H1 (cell line): ENCODE measurements at regions not wholly inside any gene's neighbourhood (a gene's known extent, or its start where the extent isn't known, plus 50 kb on each side); places are given as distances from the start of the nearest gene placed in this dataset.
"Not testable (repeated sequence)": the region's sequence is repeated elsewhere in the genome, so short reads cannot be mapped to it uniquely, and the experiment has no call there.

ENCODE experiments used
- CTCF ChIA-PET: fragments of 300-600 bp; sonication (Branson Sonifier 250); formaldehyde crosslinking; loops from one replicate; lab custom pipeline; 2021; ENCODE audit not compliant: partially characterized antibody; lab: Charles Lee
- POLR2A ChIA-PET: fragments of 300-600 bp; sonication (Branson Sonifier 250); formaldehyde crosslinking; loops from one replicate; lab custom pipeline; 2021; ENCODE audit warnings: inconsistent platforms; ENCODE audit not compliant: partially characterized antibody; lab: Charles Lee
- DNase-seq, 2 experiments: peaks; one replicate each; pipeline versions ENCODE4 v3.0.0 to v3.0.0-alpha.2; 2010 to 2022; ENCODE audit warnings: low spot score in 2 of 2, low read depth in 1 of 2, mixed read lengths in 1 of 2
- FAIRE-seq: peaks from 2 replicates; lab custom pipeline; 2011; peaks lifted over from hg19 to GRCh38; lab: Jason Lieb, UNC
- H2AFZ ChIP-seq: 2 replicates; pipeline ENCODE4 v1.8.1; 2012; ENCODE audit warnings: low read length, inconsistent platforms
- H2AK5ac ChIP-seq: 2 replicates; pipeline ENCODE4 v1.6.1; 2013; ENCODE audit warnings: low read depth, low read length
- H2BK120ac ChIP-seq: replicated peaks from 2 replicates; pipeline ENCODE3; 2013; ENCODE audit warnings: low read depth, low read length, inconsistent platforms
- H2BK12ac ChIP-seq: 2 replicates; pipeline ENCODE4 v1.6.1; 2013; ENCODE audit warnings: low read depth, low read length
- H2BK15ac ChIP-seq: 2 replicates; pipeline ENCODE4 v1.6.1; 2013; ENCODE audit warnings: low read length
- H2BK20ac ChIP-seq: 2 replicates; pipeline ENCODE4 v1.6.1; 2013; ENCODE audit warnings: low read length
- H2BK5ac ChIP-seq: 2 replicates; pipeline ENCODE4 v1.6.1; 2013; ENCODE audit warnings: low read depth, low read length
- H3K14ac ChIP-seq: 2 replicates; pipeline ENCODE4 v1.6.1; 2013; ENCODE audit warnings: inconsistent platforms; ENCODE audit not compliant: insufficient read length
- H3K18ac ChIP-seq: 2 replicates; pipeline ENCODE4 v1.6.1; 2013; ENCODE audit warnings: low read length; ENCODE audit errors: extremely low read depth
- H3K23ac ChIP-seq: 2 replicates; pipeline ENCODE4 v1.6.1; 2013; ENCODE audit warnings: inconsistent platforms; ENCODE audit not compliant: insufficient read length
- H3K23me2 ChIP-seq: 2 replicates; pipeline ENCODE4 v1.6.1; 2013; ENCODE audit warnings: low read depth, low read length
- H3K27ac ChIP-seq: 2 replicates; pipeline ENCODE4 v1.6.1; 2011; ENCODE audit warnings: low read depth, low read length, inconsistent platforms
- H3K27me3 ChIP-seq, 4 experiments: replicated peaks in 1 of 4; 1 replicate in 1 of 4; 2 replicates in 3 of 4; pipeline versions ENCODE4 v1.6.1 to v1.8.1; 2011 to 2013; ENCODE audit warnings: low read length in 3 of 4, mild to moderate bottlenecking in 3 of 4, inconsistent platforms in 2 of 4, mixed read lengths in 2 of 4, moderate library complexity in 1 of 4; ENCODE audit not compliant: control insufficient read depth in 3 of 4, insufficient read depth in 3 of 4; ENCODE audit errors: extremely low read depth in 1 of 4
- H3K36me3 ChIP-seq, 4 experiments: 2 replicates each; pipeline versions ENCODE4 v1.6.1 to v1.8.1; 2011 to 2013; ENCODE audit warnings: mild to moderate bottlenecking in 4 of 4, low read length in 3 of 4, moderate library complexity in 2 of 4, control low read depth in 1 of 4, inconsistent platforms in 1 of 4; ENCODE audit not compliant: insufficient read depth in 4 of 4, control insufficient read depth in 2 of 4
- H3K4ac ChIP-seq: replicated peaks from 2 replicates; pipeline ENCODE3; 2013; ENCODE audit warnings: low read length, low read depth, mixed read lengths, inconsistent platforms; ENCODE audit not compliant: insufficient read length
- H3K4me1 ChIP-seq, 4 experiments: replicated peaks in 1 of 4; 1 replicate in 1 of 4; 2 replicates in 3 of 4; pipeline versions ENCODE4 v1.6.1 to v1.8.1; 2011 to 2013; ENCODE audit warnings: low read length in 3 of 4, inconsistent platforms in 2 of 4, mixed read lengths in 1 of 4; ENCODE audit not compliant: insufficient read depth in 4 of 4, control insufficient read depth in 3 of 4
- H3K4me2 ChIP-seq, 2 experiments: 2 replicates each; pipeline versions ENCODE4 v1.6.1 to v1.8.1; 2011 to 2013; ENCODE audit warnings: low read depth in 2 of 2, low read length in 2 of 2, control low read depth in 1 of 2, inconsistent platforms in 1 of 2, mild to moderate bottlenecking in 1 of 2; ENCODE audit not compliant: insufficient read depth in 1 of 2
- H3K4me3 ChIP-seq, 4 experiments: fragments of 200-600, 300-600 bp in 1 of 4; sonication (generic), shearing (Covaris generic), sonication (Bioruptor Twin) in 1 of 4; 2 replicates each; pipeline versions ENCODE4 v1.5.1 to v1.8.1; 2011 to 2016; ENCODE audit warnings: low read length in 4 of 4, low read depth in 3 of 4, control low read depth in 2 of 4, inconsistent platforms in 2 of 4, mild to moderate bottlenecking in 2 of 4, mixed read lengths in 1 of 4, moderate library complexity in 1 of 4; ENCODE audit not compliant: insufficient read depth in 2 of 4; ENCODE audit errors: extremely low read depth in 1 of 4
- H3K56ac ChIP-seq: replicated peaks from 2 replicates; pipeline ENCODE3; 2013; ENCODE audit warnings: low read depth, mild to moderate bottlenecking, mixed read lengths, low read length, inconsistent platforms; ENCODE audit not compliant: insufficient read length
- H3K79me1 ChIP-seq: 2 replicates; pipeline ENCODE4 v1.6.1; 2013; ENCODE audit warnings: low read depth, low read length, control low read depth
- H3K79me2 ChIP-seq, 2 experiments: 2 replicates each; pipeline versions ENCODE4 v1.6.1 to v1.8.1; 2012 to 2013; ENCODE audit warnings: low read length in 2 of 2, mild to moderate bottlenecking in 2 of 2, inconsistent platforms in 1 of 2; ENCODE audit not compliant: insufficient read depth in 2 of 2, control insufficient read depth in 1 of 2
- H3K9ac ChIP-seq, 4 experiments: replicated peaks in 1 of 4; 1 replicate in 1 of 4; 2 replicates in 3 of 4; pipeline versions ENCODE4 v1.6.1 to v1.8.1; 2011 to 2013; ENCODE audit warnings: low read depth in 3 of 4, low read length in 3 of 4, control low read depth in 2 of 4, mild to moderate bottlenecking in 2 of 4, moderate library complexity in 2 of 4, inconsistent platforms in 1 of 4; ENCODE audit errors: extremely low read depth in 1 of 4
- H3K9me3 ChIP-seq, 2 experiments: 2 replicates each; pipeline versions ENCODE4 v1.6.1 to v1.8.1; 2012 to 2013; ENCODE audit warnings: mild to moderate bottlenecking in 2 of 2, moderate library complexity in 2 of 2, control low read depth in 1 of 2, inconsistent platforms in 1 of 2, low read depth in 1 of 2, low read length in 1 of 2, mixed read lengths in 1 of 2; ENCODE audit not compliant: insufficient read depth in 2 of 2
- H4K20me1 ChIP-seq, 2 experiments: replicated peaks in 1 of 2; 2 replicates each; pipeline versions ENCODE3 to v1.8.1; 2011 to 2013; ENCODE audit warnings: inconsistent platforms in 2 of 2, low read length in 2 of 2, mild to moderate bottlenecking in 1 of 2; ENCODE audit not compliant: insufficient read depth in 2 of 2, control insufficient read depth in 1 of 2
- H4K5ac ChIP-seq: 2 replicates; pipeline ENCODE4 v1.6.1; 2013; ENCODE audit warnings: low read length, low read depth, mixed read lengths, inconsistent platforms; ENCODE audit not compliant: insufficient read length
- H4K8ac ChIP-seq: 2 replicates; pipeline ENCODE4 v1.8.0; 2013; ENCODE audit warnings: mild to moderate bottlenecking, moderate library complexity, low read length, inconsistent platforms; ENCODE audit not compliant: insufficient read depth; ENCODE audit errors: extremely low read depth
- H4K91ac ChIP-seq: replicated peaks from 2 replicates; pipeline ENCODE3; 2013; ENCODE audit warnings: low read length, mixed read lengths, inconsistent platforms; ENCODE audit not compliant: insufficient read length
- CBX5 ChIP-seq: fragments of 300-800, 300-1000 bp; sonication (generic); IDR thresholded peaks from 2 replicates; pipeline ENCODE4 v1.7.1; 2016; ENCODE audit warnings: antibody characterized with exemption, low read length, low read depth
- WGBS, 2 experiments: shearing (Covaris generic) in 1 of 2; methylation state at CpG; one replicate each; pipeline versions ENCODE4 v1.1.6 to v1.1.7; 2013 to 2015; ENCODE audit warnings: low lambda C conversion rate in 2 of 2, mixed read lengths in 2 of 2, inconsistent platforms in 1 of 2, low coverage in 1 of 2, missing lambda C conversion rate in 1 of 2; ENCODE audit not compliant: insufficient replicate concordance in 2 of 2, insufficient coverage in 1 of 2, insufficient read length in 1 of 2; ENCODE audit errors: extremely low coverage in 1 of 2, missing lambda C conversion rate in 1 of 2; 5-methylcytosine and 5-hydroxymethylcytosine counted together

DNA sequence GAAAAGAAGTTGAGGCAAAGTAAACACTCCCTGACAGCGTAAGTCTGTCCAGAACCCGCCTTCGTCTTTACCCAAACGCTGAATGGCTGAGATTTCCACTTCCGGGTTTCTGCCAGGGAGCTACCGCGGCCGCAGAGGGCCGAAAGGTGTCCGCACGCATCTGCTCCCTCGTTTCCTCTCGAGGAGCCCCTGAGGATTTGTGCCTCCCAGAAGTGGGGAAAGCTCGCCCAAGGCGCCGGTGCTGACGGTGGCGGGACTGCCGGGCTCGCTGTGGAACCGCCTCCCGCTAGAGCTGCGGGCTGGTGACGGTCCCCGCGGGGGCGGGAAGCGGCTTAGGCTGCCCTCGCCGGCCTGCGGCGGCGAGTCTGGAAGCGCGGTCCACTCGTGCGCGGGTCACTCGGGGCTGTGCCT, 1760.2 kb upstream of the DEFB115 start:
- DNase-seq (no peak), FAIRE-seq (no peak)
- H3K9me3 ChIP-seq: peaks cover 12 to 39% of the 10 kb centered on the region in 2 experiments
- H3K4me2 ChIP-seq: no peak overlapping the region
- no peak overlapping the region for H4K91ac ChIP-seq
- ChIA-PET POLR2A (no interaction called here), CTCF (no interaction called here)
- H3K4ac ChIP-seq: no peak overlapping the region
- no peaks in the 10 kb centered on the region for H3K23me2 ChIP-seq
- H3K23ac ChIP-seq: no peak overlapping the region
- H3K79me1 ChIP-seq: no peaks in the 10 kb centered on the region
- H3K4me1 ChIP-seq: no peaks in the 10 kb centered on the region
- H3K27ac ChIP-seq: no peak overlapping the region
- no peak overlapping the region for H4K5ac ChIP-seq
- H2BK120ac ChIP-seq: no peak overlapping the region
- H2AK5ac ChIP-seq: no peak overlapping the region
- no peak overlapping the region for H3K9ac ChIP-seq
- H2AFZ ChIP-seq: no peak overlapping the region
- no peak overlapping the region for H4K8ac ChIP-seq
- no peaks in the 10 kb centered on the region for H3K27me3 ChIP-seq
- no peak overlapping the region for H3K56ac ChIP-seq
- H2BK5ac ChIP-seq: no peak overlapping the region
- no peaks in the 10 kb centered on the region for H4K20me1 ChIP-seq
- no peak overlapping the region for H3K14ac ChIP-seq
- H3K4me3 ChIP-seq: no peak overlapping the region
- peaks cover 0 to 2% (median 0%) of the 10 kb centered on the region in 4 experiments; a peak in 1 of 8 replicates for H3K36me3 ChIP-seq
- 88% methylated on average over 37 of the region's 39 CpGs; no CpG with 5 or more reads in 1 of the 2 experiments for WGBS, 2 experiments
- H2BK12ac ChIP-seq: no peak overlapping the region
- no peak for TF ChIP-seq CBX5
- no peak overlapping the region for H3K18ac ChIP-seq
- no peaks in the 10 kb centered on the region for H3K79me2 ChIP-seq
- no peak overlapping the region for H2BK20ac ChIP-seq
- H2BK15ac ChIP-seq: no peak overlapping the region

DNA sequence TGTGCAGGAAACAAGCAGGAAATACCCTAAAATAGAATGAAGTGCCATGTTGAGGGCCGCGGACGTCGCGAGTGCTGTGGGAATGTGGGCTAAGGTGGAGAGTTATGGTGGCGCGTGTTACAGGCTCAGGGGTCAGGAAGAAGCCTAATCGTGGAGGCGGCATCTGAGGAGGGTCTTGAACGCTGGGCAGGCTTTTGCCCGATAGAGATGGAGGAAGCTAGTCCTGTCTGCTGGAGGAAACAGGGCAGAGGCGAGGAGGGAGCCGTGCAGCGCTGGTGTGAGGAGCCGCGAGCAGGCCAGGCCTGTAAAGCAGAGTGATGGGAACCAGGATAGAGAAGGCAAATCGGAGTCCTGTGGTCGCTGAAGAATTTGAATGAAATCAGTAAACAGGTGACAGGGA, 1759.8 kb upstream of the DEFB115 start:
- WGBS, 2 experiments: 78% methylated on average over 18 of the region's 18 CpGs; no CpG with 5 or more reads in 1 of the 2 experiments

More for the DNA sequence above, 1759.8 kb upstream of the DEFB115 start:
- POLR2A ChIA-PET, H4K20me1 ChIP-seq, H2BK15ac ChIP-seq, H3K56ac ChIP-seq, H2BK20ac ChIP-seq, H3K23ac ChIP-seq, H3K14ac ChIP-seq, FAIRE-seq, H3K36me3 ChIP-seq, H4K5ac ChIP-seq, H3K23me2 ChIP-seq, H2AK5ac ChIP-seq, H3K79me2 ChIP-seq, H3K27me3 ChIP-seq, H3K18ac ChIP-seq, H3K4me1 ChIP-seq, H4K91ac ChIP-seq, H3K4me2 ChIP-seq, H2BK120ac ChIP-seq, H4K8ac ChIP-seq, H3K79me1 ChIP-seq, H2BK5ac ChIP-seq, H3K4ac ChIP-seq, H3K4me3 ChIP-seq, H3K27ac ChIP-seq, H2BK12ac ChIP-seq, DNase-seq, H3K9ac ChIP-seq, H2AFZ ChIP-seq, CTCF ChIA-PET: not testable (repeated sequence)
- peaks cover 12 to 39% of the 10 kb centered on the region in 2 experiments for H3K9me3 ChIP-seq
